ENCODE measurements at regions not wholly inside any gene's neighbourhood (a gene's known extent, or its start where the extent isn't known, plus 50 kb on each side); places are given as distances from the start of the nearest gene placed in this dataset.
"Not testable (repeated sequence)": the region's sequence is repeated elsewhere in the genome, so short reads cannot be mapped to it uniquely, and the experiment has no call there.

GRCh38 chr10:78327778-78328591 is 294.3 kb downstream of the RPS24 start:
- no peak for DNase-seq

GRCh38 chr10:78328592-78329404 is 295.1 kb downstream of the RPS24 start:
- DNase-seq, result no peak

- no peak for DNase-seq
These were observed 297.2 kb downstream of the RPS24 start for GRCh38 chr10:78330884-78331283.

GRCh38 chr10:78331391-78331922 is 297.8 kb downstream of the RPS24 start:
- DNase-seq, result no peak

GRCh38 chr10:78332012-78332411 is 298.3 kb downstream of the RPS24 start:
- no peak for DNase-seq

GRCh38 chr10:78332657-78333056 is 299.0 kb downstream of the RPS24 start:
- DNase-seq, result no peak

GRCh38 chr10:78333362-78334143 is 299.9 kb downstream of the RPS24 start:
- DNase-seq, result no peak

- DNase-seq, result no peak
These were observed 301.7 kb downstream of the RPS24 start for GRCh38 chr10:78335371-78335690.

- DNase-seq, result no peak
These were observed 302.2 kb downstream of the RPS24 start for GRCh38 chr10:78335691-78336401.

GRCh38 chr10:78336402-78336791 is 302.7 kb downstream of the RPS24 start:
- no peak for DNase-seq

GRCh38 chr10:78337016-78337415 is 303.4 kb downstream of the RPS24 start:
- DNase-seq, result no peak

- no peak for DNase-seq
These were observed 304.2 kb downstream of the RPS24 start for GRCh38 chr10:78337646-78338391.

GRCh38 chr10:78338717-78339116 is 305.1 kb downstream of the RPS24 start:
- no peak for DNase-seq

- no peak for DNase-seq
These were observed 305.6 kb downstream of the RPS24 start for GRCh38 chr10:78339251-78339650.

- no peak for DNase-seq
These were observed 308.4 kb downstream of the RPS24 start for GRCh38 chr10:78341953-78342614.

- no peak for DNase-seq
These were observed 309.4 kb downstream of the RPS24 start for GRCh38 chr10:78342827-78343653.

GRCh38 chr10:78344257-78344656 is 310.6 kb downstream of the RPS24 start:
- not testable (repeated sequence) for DNase-seq

GRCh38 chr10:78345515-78345914 is 311.9 kb downstream of the RPS24 start:
- not testable (repeated sequence) for DNase-seq

GRCh38 chr10:78346721-78347120 is 313.1 kb downstream of the RPS24 start:
- DNase-seq, result no peak
